Caki2 (cell line): ENCODE measurements at regions not wholly inside any gene's neighbourhood (a gene's known extent, or its start where the extent isn't known, plus 50 kb on each side); places are given as distances from the start of the nearest gene placed in this dataset.
"Not testable (repeated sequence)": the region's sequence is repeated elsewhere in the genome, so short reads cannot be mapped to it uniquely, and the experiment has no call there.

Source experiments
- DNase-seq: peaks from one replicate; pipeline ENCODE4 v3.0.0-alpha.2; 2015; ENCODE audit warnings: low read depth
- in situ Hi-C: cut with HindIII; loops from 2 replicates; pipeline ENCODE4 v1.10.0; 2016; ENCODE audit warnings: low sequenced_read_pairs, low pct_unique_long_range_greater_than_20kb, mixed read lengths

- in situ Hi-C loops = not testable (repeated sequence)
These were observed 88.7 kb upstream of the ZNF195 start for GRCh38 chr11:3467599-3467998.

GRCh38 chr11:3455666-3456065 lies 76.7 kb upstream of the ZNF195 start:
- DNase-seq, in situ Hi-C loops: not testable (repeated sequence)

More at GRCh38 chr11:3467599-3467998, 88.7 kb upstream of the ZNF195 start:
- not testable (repeated sequence) for DNase-seq

GRCh38 chr11:3454844-3455243 lies 75.9 kb upstream of the ZNF195 start:
- DNase-seq = peak; percentile 9
- in situ Hi-C loops = not testable (repeated sequence)

- DNase-seq, in situ Hi-C loops: not testable (repeated sequence)
These were observed 74.8 kb upstream of the ZNF195 start for GRCh38 chr11:3453596-3454256.

GRCh38 chr11:3450822-3451221 lies 71.9 kb upstream of the ZNF195 start:
- in situ Hi-C loops = not testable (repeated sequence)

GRCh38 chr11:3445535-3445934 lies 66.6 kb upstream of the ZNF195 start:
- DNase-seq, in situ Hi-C loops: not testable (repeated sequence)

More at GRCh38 chr11:3450822-3451221, 71.9 kb upstream of the ZNF195 start:
- DNase-seq = not testable (repeated sequence)

- DNase-seq, in situ Hi-C loops: not testable (repeated sequence)
These were observed 65.4 kb upstream of the ZNF195 start for GRCh38 chr11:3444420-3444744.

GRCh38 chr11:3443700-3444419 lies 64.9 kb upstream of the ZNF195 start:
- DNase-seq, in situ Hi-C loops: not testable (repeated sequence)

GRCh38 chr11:3437441-3437840 lies 58.5 kb upstream of the ZNF195 start:
- DNase-seq, in situ Hi-C loops: not testable (repeated sequence)

- in situ Hi-C loops = no loop called here
- DNase-seq = no peak
These were observed 56.0 kb upstream of the ZNF195 start for GRCh38 chr11:3434976-3435375.

- in situ Hi-C loops, DNase-seq: not testable (repeated sequence)
These were observed 50.2 kb upstream of the ZNF195 start for GRCh38 chr11:3429191-3429590.
